Limb (tissue), 2 donors: ENCODE measurements at regions not wholly inside any gene's neighbourhood (a gene's known extent, or its start where the extent isn't known, plus 50 kb on each side); places are given as distances from the start of the nearest gene placed in this dataset.
A peak's percentile ranks its signal among the peaks of the same experiment; 100 is the strongest.

Experiments
- DNase-seq, 2 donors: peaks; one replicate each; pipeline ENCODE4 v3.0.0-alpha.2; 2016; ENCODE audit errors: extremely low spot score in 2 of 2

DNA sequence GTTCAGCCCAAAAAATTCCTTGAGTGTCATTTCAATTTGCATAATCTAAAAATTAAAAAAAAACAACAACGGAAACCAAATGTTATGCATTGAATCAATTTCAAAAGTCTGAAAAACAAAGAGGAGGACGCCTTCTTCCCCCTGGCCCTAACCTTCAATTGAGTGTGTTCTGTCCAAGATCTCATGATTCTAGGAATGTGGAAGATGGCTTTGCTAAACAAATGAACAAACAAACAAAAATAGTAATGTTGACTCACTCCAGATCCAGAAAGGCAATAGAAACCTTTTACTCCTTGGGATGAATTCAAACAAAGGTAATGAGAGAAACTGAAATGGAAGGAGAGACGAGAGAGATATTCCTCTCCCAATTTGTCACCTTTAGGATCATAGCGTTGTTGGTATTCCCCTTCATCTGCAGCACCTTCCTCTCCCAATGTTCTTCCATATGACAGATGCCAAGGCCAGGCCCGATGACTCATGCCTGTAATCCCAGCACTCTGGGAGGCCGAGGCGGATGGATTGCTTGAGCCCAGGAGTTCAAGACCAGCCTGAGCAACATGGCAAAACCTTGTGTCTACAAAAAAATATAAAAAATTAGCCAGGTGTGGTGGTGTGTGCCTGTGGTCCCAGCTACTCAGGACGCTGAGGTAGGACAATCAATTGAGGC lies 109.2 kb upstream of the ADGRF1 start:
- no peak for DNase-seq

GRCh38 chr6:47149554-47149953 lies 107.4 kb upstream of the ADGRF1 start:
- no peak for DNase-seq

- no peak for DNase-seq
Observed at GRCh38 chr6:47149066-47149465, 106.9 kb upstream of the ADGRF1 start.

DNA sequence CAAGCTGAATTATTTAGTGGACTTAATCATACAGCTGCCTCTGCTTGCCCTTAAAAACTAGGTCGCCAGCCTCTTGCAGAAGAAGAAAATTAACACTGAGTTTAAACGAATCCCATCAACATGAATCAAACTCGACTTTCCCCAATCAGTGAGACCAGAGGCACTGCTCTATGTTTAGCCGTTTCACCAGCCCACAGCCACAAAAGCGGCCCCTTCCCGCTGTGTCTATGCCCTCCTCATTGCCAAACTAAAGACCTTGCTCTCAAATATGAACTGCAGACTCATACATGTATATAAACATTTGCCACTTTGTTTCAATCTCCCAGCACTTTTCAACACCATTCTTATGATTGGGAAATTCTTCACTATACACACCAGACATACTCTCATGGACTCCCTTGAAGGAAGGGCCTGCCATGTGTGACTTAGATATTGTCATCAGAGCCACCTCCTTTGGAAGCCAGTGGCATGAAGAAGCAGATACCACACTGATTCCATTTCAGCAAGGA lies 105.8 kb upstream of the ADGRF1 start:
- DNase-seq: no peak

GRCh38 chr6:47147175-47147727 lies 105.1 kb upstream of the ADGRF1 start:
- no peak for DNase-seq

DNA sequence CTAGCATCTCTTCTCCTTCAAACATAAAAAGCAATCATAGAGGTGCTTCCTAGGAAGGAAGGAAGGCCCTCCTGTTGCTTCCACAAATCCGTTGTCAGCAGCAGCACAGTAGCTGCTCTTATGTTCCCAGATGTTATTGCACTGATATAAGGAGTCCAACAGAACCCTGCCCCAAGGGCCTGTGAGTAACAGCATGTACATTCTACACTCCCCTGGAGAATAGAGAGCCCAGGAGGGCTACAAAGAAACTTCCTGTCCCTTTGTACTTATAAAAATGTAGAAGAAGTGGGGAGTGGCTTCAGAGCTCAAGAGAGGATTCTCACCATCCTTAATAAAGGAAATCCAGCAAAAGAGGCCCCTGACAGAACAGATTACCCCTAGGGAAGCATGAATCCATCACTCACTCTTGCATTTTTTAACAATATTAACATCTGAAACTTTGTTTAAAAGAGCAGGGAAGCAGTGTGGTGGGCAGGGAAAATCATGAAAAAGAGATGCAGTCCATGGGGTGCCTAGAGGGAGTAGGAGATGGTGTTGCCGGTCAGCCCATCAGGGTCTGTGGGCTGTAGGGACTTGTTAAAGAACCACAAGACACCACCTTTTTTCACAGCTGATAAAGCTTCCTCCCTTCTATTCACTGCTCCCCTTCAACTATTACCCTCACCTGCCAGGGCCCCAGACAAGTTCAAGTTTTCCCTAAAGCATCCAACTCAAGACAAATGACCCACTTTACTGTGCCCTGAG lies 104.5 kb upstream of the ADGRF1 start:
- DNase-seq: no peak

DNA sequence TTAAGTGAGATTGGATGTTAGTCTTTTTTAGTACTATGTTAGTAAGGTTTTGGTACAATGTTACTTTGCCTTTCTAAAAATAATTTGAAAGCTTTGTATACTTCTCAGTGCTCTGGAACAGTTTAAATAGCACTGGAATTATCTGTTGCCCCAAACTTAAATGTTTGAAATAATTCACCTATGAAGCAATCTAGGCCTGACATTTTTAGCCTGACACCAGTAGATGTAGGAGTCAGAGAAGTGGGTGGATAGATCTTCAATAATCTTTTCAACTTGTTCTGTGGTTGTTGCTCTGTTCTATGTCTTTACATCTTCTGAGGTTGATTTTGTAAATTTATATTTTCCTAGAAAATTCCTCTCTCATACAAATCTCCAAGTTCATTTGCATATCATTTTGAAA lies 103.1 kb upstream of the ADGRF1 start:
- DNase-seq: no peak

- no peak for DNase-seq
Observed at GRCh38 chr6:47144306-47144705, 102.2 kb upstream of the ADGRF1 start.

DNA sequence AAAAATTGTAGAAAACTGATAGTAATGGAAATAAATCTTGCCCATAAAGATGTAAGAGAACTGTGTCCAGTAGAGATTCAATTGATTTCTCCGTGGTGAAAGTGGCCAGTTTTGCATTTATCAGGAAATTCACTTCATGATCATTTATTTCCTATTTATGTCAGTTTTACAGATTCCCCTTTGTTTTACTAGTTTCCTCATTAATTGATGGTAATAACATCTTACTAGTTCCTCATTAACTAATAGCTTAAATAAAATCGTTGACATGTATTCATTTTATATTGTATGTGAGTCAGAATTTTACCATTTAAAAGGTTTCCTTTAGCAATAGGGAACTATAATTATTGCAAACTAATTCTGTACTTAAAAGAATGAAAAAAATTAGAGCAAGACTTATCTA lies 99.8 kb upstream of the ADGRF1 start:
- no peak for DNase-seq

DNA sequence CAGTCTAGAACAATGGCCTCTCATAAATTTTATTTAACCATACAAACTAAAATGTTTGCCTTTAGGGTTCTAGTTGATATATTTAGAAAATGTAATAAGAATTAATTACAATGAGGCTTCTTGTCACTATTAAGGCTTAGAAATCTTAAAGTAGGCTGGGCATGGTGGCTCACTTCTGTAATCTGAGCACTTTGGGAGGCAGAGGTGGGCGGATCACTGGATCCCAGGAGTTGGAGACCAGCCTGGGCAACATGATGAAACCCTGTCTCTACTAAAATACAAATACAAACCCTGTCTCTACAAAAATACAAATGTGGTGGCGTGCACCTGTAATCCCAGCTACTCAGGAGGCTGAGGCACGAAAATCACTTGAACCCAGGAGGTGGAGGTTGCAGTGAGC lies 99.0 kb upstream of the ADGRF1 start:
- DNase-seq: no peak

GRCh38 chr6:47138046-47138445 lies 95.9 kb upstream of the ADGRF1 start:
- DNase-seq: no peak

DNA sequence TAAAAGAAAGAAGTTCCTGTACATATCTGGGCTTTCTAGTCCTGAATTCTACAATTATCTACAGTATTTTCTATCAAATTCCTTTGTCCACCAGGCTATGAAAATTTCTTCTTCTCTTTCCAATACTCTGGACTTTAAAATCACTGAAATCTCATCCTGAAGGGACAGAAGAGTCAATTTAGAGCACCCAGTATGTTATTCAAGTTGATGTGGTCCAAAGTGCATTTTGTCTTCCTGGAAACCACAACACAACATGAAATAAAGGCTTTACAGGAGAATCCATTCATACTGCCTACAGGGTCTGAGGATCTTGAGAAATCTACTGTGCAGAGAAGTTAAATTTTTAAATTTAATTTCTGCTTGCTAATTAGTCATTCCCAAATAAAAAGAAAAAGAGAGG lies 94.9 kb upstream of the ADGRF1 start:
- DNase-seq: no peak

DNA sequence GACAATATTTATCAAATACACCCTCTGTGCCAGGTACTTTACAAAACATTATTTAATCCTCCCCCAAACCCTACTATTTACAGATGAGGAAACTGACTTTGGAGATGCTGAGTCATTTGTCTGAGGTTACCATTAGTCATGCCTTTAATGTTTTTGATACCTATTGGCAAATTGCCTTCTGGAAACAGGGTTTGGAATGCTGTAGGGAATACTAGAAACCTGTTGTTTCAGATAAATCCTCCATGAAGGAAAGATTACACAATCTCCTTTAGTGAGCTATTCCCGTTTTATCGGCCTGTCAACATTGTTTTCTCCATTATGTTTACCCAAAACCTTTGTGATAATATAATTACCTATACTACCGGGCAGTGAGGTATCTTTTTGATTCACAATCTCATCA lies 93.6 kb upstream of the ADGRF1 start:
- no peak for DNase-seq

GRCh38 chr6:47134476-47135189 lies 92.5 kb upstream of the ADGRF1 start:
- peak in 1 of 2 donors; percentile 46 for DNase-seq

- no peak for DNase-seq
Observed at GRCh38 chr6:47133230-47134000, 91.3 kb upstream of the ADGRF1 start.

DNA sequence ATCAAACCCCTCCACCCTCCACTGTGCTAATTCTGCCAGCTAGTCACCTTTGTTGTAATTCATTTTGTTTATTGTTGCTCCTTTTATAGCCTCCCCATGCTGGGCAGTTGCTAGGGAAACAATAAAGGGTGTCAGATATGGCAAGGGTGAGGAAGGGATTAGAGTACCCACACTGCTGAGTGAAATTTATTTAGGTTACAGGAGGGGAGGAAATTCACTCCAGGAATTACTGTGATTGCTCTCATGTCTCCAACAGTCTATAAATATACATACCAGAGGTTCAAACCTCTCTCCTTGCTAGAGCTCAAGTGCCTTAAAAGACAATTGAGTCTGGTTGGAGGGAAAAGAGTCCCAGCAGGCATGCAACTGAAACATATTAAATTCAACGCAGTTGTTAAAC lies 90.6 kb upstream of the ADGRF1 start:
- DNase-seq: no peak

DNA sequence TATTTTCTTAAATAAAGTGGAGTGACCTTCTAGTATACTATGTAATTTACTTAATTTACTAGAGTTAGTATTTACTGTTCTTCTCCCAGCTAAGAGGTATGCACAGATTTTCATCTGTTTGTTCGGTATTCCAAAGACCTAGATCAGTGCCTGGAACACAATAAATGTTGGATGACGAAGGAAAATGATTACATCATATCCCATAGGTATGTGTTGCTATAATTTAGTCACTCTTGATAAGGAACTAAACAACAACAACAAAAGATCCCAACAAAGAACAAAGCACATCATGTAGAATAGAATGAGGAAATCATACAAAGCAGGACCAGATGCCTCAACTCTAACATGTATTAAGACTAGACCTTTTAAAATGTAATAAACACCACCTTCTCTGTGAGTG lies 89.6 kb upstream of the ADGRF1 start:
- no peak for DNase-seq

DNA sequence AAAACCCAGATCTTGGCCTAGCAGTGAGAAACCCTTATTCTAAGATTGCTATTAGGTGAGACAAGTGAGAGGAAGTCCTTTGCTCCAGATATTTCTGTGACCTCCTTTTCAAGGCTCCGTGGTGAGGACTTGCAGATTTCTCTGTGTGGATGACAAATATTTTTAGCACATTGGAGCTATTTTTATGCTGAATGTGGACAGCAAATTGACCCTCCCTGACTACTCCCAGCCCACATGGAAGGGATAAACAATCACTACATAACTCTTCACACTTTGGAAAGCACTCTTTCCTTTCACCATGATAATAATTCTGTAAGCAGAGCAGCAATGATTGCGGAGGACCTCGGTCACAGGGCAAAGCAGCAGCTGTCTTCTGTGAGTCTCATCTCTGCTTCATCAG lies 88.0 kb upstream of the ADGRF1 start:
- DNase-seq: no peak

- DNase-seq: no peak
Observed at GRCh38 chr6:47129129-47129528, 87.0 kb upstream of the ADGRF1 start.

DNA sequence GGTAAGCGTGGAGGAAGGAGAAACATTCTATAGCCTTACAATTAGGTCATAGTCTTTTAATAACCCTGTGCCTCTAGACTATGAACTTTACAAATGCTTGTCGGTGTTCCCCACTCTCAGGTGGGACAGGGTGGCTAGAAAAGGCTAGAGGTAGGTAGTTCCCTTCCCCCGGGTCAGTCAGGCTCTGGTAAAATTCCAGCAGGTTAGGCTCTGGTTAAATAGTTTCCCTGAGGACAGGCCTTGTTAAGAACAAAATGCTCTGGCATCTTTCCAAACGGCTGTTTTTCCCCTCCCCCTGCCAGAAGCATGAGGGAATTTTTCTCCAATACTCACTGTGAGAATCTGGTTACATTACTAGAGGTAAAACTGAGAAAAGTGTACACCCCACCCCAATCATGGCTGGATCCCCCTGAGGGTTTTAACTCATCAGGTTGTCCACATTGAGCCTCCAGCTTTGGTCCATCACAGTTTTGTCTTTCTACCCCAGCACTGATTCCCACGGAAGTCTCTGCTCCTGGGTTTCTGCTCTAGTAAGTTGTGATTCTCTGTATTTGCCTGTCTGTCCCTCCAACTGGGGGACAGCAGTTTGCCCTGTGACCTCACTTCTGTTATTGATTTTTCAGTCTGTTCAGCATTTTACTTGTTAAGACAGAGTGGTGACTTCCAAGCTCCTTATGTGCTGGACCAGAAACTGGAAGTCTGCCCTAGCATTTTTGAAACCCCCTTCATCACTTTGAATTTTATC lies 84.7 kb upstream of the ADGRF1 start:
- DNase-seq: peak; percentile 30 to 57

DNA sequence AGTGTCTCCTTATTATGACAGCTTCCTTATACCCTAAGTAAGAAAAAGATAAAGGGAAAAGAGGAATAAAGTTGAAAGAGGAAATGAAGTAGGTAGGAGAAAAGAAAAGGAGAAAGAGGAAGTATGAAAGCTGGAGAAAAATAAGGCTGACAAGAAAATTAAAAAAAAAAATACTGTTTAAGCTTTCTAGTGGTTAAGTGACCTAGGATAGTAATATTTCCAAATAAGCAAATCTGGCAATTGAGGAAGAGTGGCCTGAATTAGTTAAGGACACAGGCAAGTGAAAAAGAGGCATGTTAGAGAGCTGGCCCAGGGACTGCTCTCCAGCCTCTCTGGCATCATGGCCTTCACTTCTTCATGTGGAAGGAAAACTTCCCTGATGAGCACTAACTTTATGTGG lies 76.5 kb upstream of the ADGRF1 start:
- DNase-seq: no peak
